Right lobe of liver (tissue), 4 donors: ENCODE measurements at regions not wholly inside any gene's neighbourhood (a gene's known extent, or its start where the extent isn't known, plus 50 kb on each side); places are given as distances from the start of the nearest gene placed in this dataset.

Source experiments
- CTCF ChIP-seq, 4 donors: fragments of 200-600 bp in 3 of 4; fragments of 450-650 bp in 1 of 4; IDR thresholded peaks; one replicate each; pipeline versions ENCODE4 v1.5.1 to v1.8.0; 2016 to 2022; ENCODE audit warnings: antibody characterized with exemption in 4 of 4, mild to moderate bottlenecking in 2 of 4
- POLR2A ChIP-seq: fragments of 450-650 bp; IDR thresholded peaks from one replicate; pipeline ENCODE4 v1.6.1; 2017; ENCODE audit warnings: antibody characterized with exemption, mild to moderate bottlenecking
- donor health status: DM: no; HTN: no; CAD: no.
- donor health status: DM: no; HTN: no; CAD: no.
- donor health status: DM: no; HTN: yes; CAD: no.

- TF ChIP-seq CTCF (IDR thresholded peaks at IDR 0.05) (no peak), POLR2A (no peak)
These were observed 128.6 kb upstream of the NPY2R start for GRCh38 chr4:155079871-155080270.
